ENCODE measurements at regions not wholly inside any gene's neighbourhood (a gene's known extent, or its start where the extent isn't known, plus 50 kb on each side); places are given as distances from the start of the nearest gene placed in this dataset.

DNA sequence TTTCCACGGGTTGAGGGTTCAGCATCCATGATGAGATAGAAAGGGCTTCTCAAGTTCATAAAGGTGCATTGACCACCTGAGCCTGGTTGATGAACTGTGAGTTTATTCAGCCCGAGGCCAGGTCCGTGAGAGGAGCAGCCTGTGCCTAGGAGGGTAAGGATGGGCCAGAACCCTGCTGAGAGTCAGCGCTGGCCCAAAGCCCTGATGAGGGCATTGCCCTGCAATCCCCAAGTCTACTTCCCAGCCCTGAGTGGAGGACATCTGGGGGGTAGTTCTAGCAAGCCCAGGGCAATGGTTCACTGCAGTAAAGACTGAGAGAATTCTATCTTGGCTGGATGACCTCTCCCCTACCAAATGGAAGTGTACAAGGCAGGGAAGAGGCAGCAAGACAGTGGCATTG, 123.3 kb upstream of the NXT1 start:
- TF ChIP-seq CHD1 (IDR thresholded peaks at IDR 0.05; ENCODE audit: low read depth, low read length) (no peak), HCFC1 (IDR thresholded peaks at IDR 0.05; ENCODE audit: low read length) (no peak), BACH1 (IDR thresholded peaks at IDR 0.05; ENCODE audit: borderline replicate concordance) (no peak), IKZF1 (conservative IDR thresholded peaks at IDR 0.05) (no peak), SIN3A (IDR thresholded peaks at IDR 0.05; ENCODE audit: low read depth, low read length) (no peak), EZH2 (IDR thresholded peaks at IDR 0.05; ENCODE audit: borderline replicate concordance, control insufficient read depth, low read depth, low read length) (no peak), SUPT20H (IDR thresholded peaks at IDR 0.05; ENCODE audit: borderline replicate concordance, control insufficient read depth, low read depth, low read length) (no peak), MYC (IDR thresholded peaks at IDR 0.05; ENCODE audit: insufficient read depth, insufficient read length, insufficient replicate concordance, low read length, severe bottlenecking) (no peak), ZNF217 (IDR thresholded peaks at IDR 0.05) (no peak), CHD2 (IDR thresholded peaks at IDR 0.05; ENCODE audit: borderline replicate concordance, low read depth, low read length) (no peak)
- TF ChIP-seq, protein P1, sequence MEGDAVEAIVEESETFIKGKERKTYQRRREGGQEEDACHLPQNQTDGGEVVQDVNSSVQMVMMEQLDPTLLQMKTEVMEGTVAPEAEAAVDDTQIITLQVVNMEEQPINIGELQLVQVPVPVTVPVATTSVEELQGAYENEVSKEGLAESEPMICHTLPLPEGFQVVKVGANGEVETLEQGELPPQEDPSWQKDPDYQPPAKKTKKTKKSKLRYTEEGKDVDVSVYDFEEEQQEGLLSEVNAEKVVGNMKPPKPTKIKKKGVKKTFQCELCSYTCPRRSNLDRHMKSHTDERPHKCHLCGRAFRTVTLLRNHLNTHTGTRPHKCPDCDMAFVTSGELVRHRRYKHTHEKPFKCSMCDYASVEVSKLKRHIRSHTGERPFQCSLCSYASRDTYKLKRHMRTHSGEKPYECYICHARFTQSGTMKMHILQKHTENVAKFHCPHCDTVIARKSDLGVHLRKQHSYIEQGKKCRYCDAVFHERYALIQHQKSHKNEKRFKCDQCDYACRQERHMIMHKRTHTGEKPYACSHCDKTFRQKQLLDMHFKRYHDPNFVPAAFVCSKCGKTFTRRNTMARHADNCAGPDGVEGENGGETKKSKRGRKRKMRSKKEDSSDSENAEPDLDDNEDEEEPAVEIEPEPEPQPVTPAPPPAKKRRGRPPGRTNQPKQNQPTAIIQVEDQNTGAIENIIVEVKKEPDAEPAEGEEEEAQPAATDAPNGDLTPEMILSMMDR (IDR thresholded peaks at IDR 0.05 in 2 of 3, conservative IDR thresholded peaks at IDR 0.05 in 1 of 3; ENCODE audit: control insufficient read depth in 2 of 3, extremely low read depth in 1 of 3, insufficient read depth in 1 of 3, low read depth in 3 of 3, low read length in 3 of 3), result no peak
- TF ChIP-seq, protein P2, sequence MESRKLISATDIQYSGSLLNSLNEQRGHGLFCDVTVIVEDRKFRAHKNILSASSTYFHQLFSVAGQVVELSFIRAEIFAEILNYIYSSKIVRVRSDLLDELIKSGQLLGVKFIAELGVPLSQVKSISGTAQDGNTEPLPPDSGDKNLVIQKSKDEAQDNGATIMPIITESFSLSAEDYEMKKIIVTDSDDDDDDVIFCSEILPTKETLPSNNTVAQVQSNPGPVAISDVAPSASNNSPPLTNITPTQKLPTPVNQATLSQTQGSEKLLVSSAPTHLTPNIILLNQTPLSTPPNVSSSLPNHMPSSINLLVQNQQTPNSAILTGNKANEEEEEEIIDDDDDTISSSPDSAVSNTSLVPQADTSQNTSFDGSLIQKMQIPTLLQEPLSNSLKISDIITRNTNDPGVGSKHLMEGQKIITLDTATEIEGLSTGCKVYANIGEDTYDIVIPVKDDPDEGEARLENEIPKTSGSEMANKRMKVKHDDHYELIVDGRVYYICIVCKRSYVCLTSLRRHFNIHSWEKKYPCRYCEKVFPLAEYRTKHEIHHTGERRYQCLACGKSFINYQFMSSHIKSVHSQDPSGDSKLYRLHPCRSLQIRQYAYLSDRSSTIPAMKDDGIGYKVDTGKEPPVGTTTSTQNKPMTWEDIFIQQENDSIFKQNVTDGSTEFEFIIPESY (IDR thresholded peaks at IDR 0.05), result no peak

All from GM12878 (cell line).